HG02588 (cell line): ENCODE measurements at regions not wholly inside any gene's neighbourhood (a gene's known extent, or its start where the extent isn't known, plus 50 kb on each side); places are given as distances from the start of the nearest gene placed in this dataset.
"Not testable (repeated sequence)": the region's sequence is repeated elsewhere in the genome, so short reads cannot be mapped to it uniquely, and the experiment has no call there.

Experiments used
- ATAC-seq: cut with Tn5 transposase; IDR thresholded peaks from one replicate; pipeline ENCODE4 v1.9.1; 2021; ENCODE audit warnings: mild to moderate bottlenecking, moderate library complexity; ENCODE audit not compliant: unreplicated experiment

GRCh38 chr6:44038543-44039065, 88.6 kb downstream of the MRPL14 start:
- no peak for ATAC-seq

GRCh38 chr6:44037847-44038542, 89.3 kb downstream of the MRPL14 start:
- no peak for ATAC-seq

GRCh38 chr6:44037276-44037675, 90.0 kb downstream of the MRPL14 start:
- not testable (repeated sequence) for ATAC-seq

- no peak for ATAC-seq
Observed at GRCh38 chr6:44036699-44037101, 90.6 kb downstream of the MRPL14 start.

GRCh38 chr6:44036196-44036595, 91.1 kb downstream of the MRPL14 start:
- no peak for ATAC-seq

GRCh38 chr6:44035621-44036020, 91.6 kb downstream of the MRPL14 start:
- ATAC-seq, result no peak

- ATAC-seq, result no peak
Observed at GRCh38 chr6:44034931-44035345, 92.3 kb downstream of the MRPL14 start.

- no peak for ATAC-seq
Observed at GRCh38 chr6:44034391-44034861, 92.8 kb downstream of the MRPL14 start.

- no peak for ATAC-seq
Observed at GRCh38 chr6:44030812-44031454, 96.3 kb downstream of the MRPL14 start.

- ATAC-seq, result no peak
Observed at GRCh38 chr6:44029444-44030185, 97.6 kb downstream of the MRPL14 start.

- ATAC-seq, result no peak
Observed at GRCh38 chr6:44028789-44029310, 98.4 kb downstream of the MRPL14 start.

- ATAC-seq, result no peak
Observed at GRCh38 chr6:44025226-44025625, 102.0 kb downstream of the MRPL14 start.

- ATAC-seq, result no peak
Observed at GRCh38 chr6:44024574-44025219, 102.6 kb downstream of the MRPL14 start.

- ATAC-seq, result no peak
Observed at GRCh38 chr6:44023586-44024454, 103.4 kb downstream of the MRPL14 start.

- no peak for ATAC-seq
Observed at GRCh38 chr6:44022671-44023352, 104.4 kb downstream of the MRPL14 start.

GRCh38 chr6:44022296-44022661, 105.0 kb downstream of the MRPL14 start:
- no peak for ATAC-seq

GRCh38 chr6:44021589-44022295, 105.5 kb downstream of the MRPL14 start:
- no peak for ATAC-seq

- ATAC-seq, result no peak
Observed at GRCh38 chr6:44020664-44021425, 106.4 kb downstream of the MRPL14 start.
